ENCODE measurements at regions not wholly inside any gene's neighbourhood (a gene's known extent, or its start where the extent isn't known, plus 50 kb on each side); places are given as distances from the start of the nearest gene placed in this dataset.

- WGBS, 3 donors = 74 to 77% (median 75%) methylated on average over 20 of the region's 20 CpGs
- Histone ChIP-seq H3K27me3 (no peaks in the 10 kb centered on the region), H3K4me3 (no peak overlapping the region), H3K36me3 (no peaks in the 10 kb centered on the region), H3K4me1 (ENCODE audit: insufficient read depth) (no peaks in the 10 kb centered on the region), H3K9me3 (no peaks in the 10 kb centered on the region), H3K27ac (no peak overlapping the region)
- intact Hi-C loops (cut with DNase I) = no loop called here
- no peak for DNase-seq
- no peak for TF ChIP-seq EP300 (IDR thresholded peaks at IDR 0.05)
- TF ChIP-seq CTCF (IDR thresholded peaks at IDR 0.05) = no peak
- no peak for TF ChIP-seq POLR2A (IDR thresholded peaks at IDR 0.05)
These were observed 130.1 kb upstream of the SHH start for GRCh38 chr7:155942226-155942950.

GRCh38 chr7:155941688-155942087 is 129.4 kb upstream of the SHH start:
- DNase-seq = no peak
- Histone ChIP-seq H3K9me3 (no peaks in the 10 kb centered on the region), H3K4me1 (ENCODE audit: insufficient read depth) (no peaks in the 10 kb centered on the region), H3K27me3 (no peaks in the 10 kb centered on the region), H3K27ac (no peak overlapping the region), H3K4me3 (no peak overlapping the region), H3K36me3 (no peaks in the 10 kb centered on the region)
- TF ChIP-seq EP300 (IDR thresholded peaks at IDR 0.05) = no peak
- TF ChIP-seq CTCF (IDR thresholded peaks at IDR 0.05) = no peak
- no peak for TF ChIP-seq POLR2A (IDR thresholded peaks at IDR 0.05)
- 21 to 25% (median 22%) methylated on average over 4 of the region's 4 CpGs for WGBS, 3 donors
- intact Hi-C loops (cut with DNase I) = no loop called here

GRCh38 chr7:155939350-155939749 is 127.1 kb upstream of the SHH start:
- Histone ChIP-seq H3K27me3 (no peaks in the 10 kb centered on the region), H3K9me3 (no peaks in the 10 kb centered on the region), H3K36me3 (no peaks in the 10 kb centered on the region), H3K4me1 (ENCODE audit: insufficient read depth) (no peaks in the 10 kb centered on the region), H3K4me3 (no peak overlapping the region), H3K27ac (no peak overlapping the region)
- intact Hi-C loops (cut with DNase I) = no loop called here
- TF ChIP-seq POLR2A (IDR thresholded peaks at IDR 0.05) (no peak), CTCF (IDR thresholded peaks at IDR 0.05) (no peak), EP300 (IDR thresholded peaks at IDR 0.05) (no peak)
- DNase-seq = no peak

GRCh38 chr7:155938129-155938528 is 125.9 kb upstream of the SHH start:
- no peak overlapping the region for H3K4me3 ChIP-seq
- no peak for DNase-seq
- no peak overlapping the region for H3K27ac ChIP-seq
- H3K27me3 ChIP-seq = no peaks in the 10 kb centered on the region
- intact Hi-C loops (cut with DNase I) = no loop called here
- H3K4me1 ChIP-seq (ENCODE audit: insufficient read depth) = no peaks in the 10 kb centered on the region
- no peaks in the 10 kb centered on the region for H3K36me3 ChIP-seq
- H3K9me3 ChIP-seq = no peaks in the 10 kb centered on the region
- WGBS, 3 donors = 25 to 35% (median 31%) methylated on average over 2 of the region's 2 CpGs
- TF ChIP-seq EP300 (IDR thresholded peaks at IDR 0.05) (no peak), CTCF (IDR thresholded peaks at IDR 0.05) (no peak), POLR2A (IDR thresholded peaks at IDR 0.05) (no peak)

Measured in ovary (tissue), 7 donors.